ENCODE measurements at regions not wholly inside any gene's neighbourhood (a gene's known extent, or its start where the extent isn't known, plus 50 kb on each side); places are given as distances from the start of the nearest gene placed in this dataset.

- TF ChIP-seq CTCF (IDR thresholded peaks at IDR 0.05; ENCODE audit: borderline replicate concordance, extremely low read depth, low read length, poor library complexity, severe bottlenecking) (no peak), EZH2 (IDR thresholded peaks at IDR 0.05; ENCODE audit: borderline replicate concordance, low read depth, low read length, severe bottlenecking) (no peak)
These were observed 228.1 kb upstream of the FERD3L start for GRCh38 chr7:19373334-19373733.
